SK-N-SH (cell line): ENCODE measurements at regions not wholly inside any gene's neighbourhood (a gene's known extent, or its start where the extent isn't known, plus 50 kb on each side); places are given as distances from the start of the nearest gene placed in this dataset.

Source experiments
- CHD2 ChIP-seq: fragments of 150-350 bp; IDR thresholded peaks from 2 replicates; pipeline ENCODE4 v1.6.1; 2018; ENCODE audit warnings: low read length; ENCODE audit not compliant: partially characterized antibody
- NRF1 ChIP-seq: IDR thresholded peaks from 2 replicates; pipeline ENCODE4 v1.6.1; 2012; ENCODE audit warnings: low read depth, mild to moderate bottlenecking, low read length
- POLR2AphosphoS5 ChIP-seq: IDR thresholded peaks from 2 replicates; pipeline ENCODE4 v1.6.1; 2012; ENCODE audit warnings: low read depth, low read length
- TF ChIP-seq, protein P1 (sequence below): fragments of 200-600 bp; sonication (generic); IDR thresholded peaks from 2 replicates; pipeline ENCODE4 v1.6.1; 2017; ENCODE audit warnings: antibody characterized with exemption, mild to moderate bottlenecking, moderate library complexity

DNA sequence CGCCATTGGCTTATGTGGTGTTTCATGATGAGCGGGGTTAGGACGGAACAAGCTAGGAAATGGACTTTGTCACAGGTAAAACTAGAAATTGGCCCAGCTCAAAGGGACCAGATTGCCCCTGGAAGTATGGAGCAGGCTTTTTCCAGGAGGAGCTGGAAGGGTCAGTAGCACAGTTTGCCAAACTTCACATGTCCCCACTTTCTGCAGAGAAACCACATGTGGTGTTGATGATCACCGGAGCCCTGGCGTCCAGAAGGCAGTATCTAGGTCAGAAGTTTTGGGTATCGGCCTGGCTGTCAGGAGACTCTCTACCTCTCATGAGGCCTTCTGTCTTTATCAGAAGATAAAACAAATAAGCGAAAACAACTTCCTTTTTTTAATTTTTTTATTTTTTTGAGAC lies 248.5 kb downstream of the SOX9 start:
- TF ChIP-seq, protein P1, sequence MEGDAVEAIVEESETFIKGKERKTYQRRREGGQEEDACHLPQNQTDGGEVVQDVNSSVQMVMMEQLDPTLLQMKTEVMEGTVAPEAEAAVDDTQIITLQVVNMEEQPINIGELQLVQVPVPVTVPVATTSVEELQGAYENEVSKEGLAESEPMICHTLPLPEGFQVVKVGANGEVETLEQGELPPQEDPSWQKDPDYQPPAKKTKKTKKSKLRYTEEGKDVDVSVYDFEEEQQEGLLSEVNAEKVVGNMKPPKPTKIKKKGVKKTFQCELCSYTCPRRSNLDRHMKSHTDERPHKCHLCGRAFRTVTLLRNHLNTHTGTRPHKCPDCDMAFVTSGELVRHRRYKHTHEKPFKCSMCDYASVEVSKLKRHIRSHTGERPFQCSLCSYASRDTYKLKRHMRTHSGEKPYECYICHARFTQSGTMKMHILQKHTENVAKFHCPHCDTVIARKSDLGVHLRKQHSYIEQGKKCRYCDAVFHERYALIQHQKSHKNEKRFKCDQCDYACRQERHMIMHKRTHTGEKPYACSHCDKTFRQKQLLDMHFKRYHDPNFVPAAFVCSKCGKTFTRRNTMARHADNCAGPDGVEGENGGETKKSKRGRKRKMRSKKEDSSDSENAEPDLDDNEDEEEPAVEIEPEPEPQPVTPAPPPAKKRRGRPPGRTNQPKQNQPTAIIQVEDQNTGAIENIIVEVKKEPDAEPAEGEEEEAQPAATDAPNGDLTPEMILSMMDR: no peak
- TF ChIP-seq POLR2AphosphoS5 (no peak), NRF1 (no peak), CHD2 (no peak)
